H1 (cell line): ENCODE measurements at regions not wholly inside any gene's neighbourhood (a gene's known extent, or its start where the extent isn't known, plus 50 kb on each side); places are given as distances from the start of the nearest gene placed in this dataset.

ENCODE experiments used
- BCL11A ChIP-seq, 2 experiments: IDR thresholded peaks; one replicate each; pipeline ENCODE4 v1.6.1; 2011; ENCODE audit warnings: low read depth in 2 of 2, low read length in 2 of 2, mild to moderate bottlenecking in 2 of 2
- CHD2 ChIP-seq: IDR thresholded peaks from 2 replicates; pipeline ENCODE4 v1.6.1; 2012; ENCODE audit warnings: low read length, improper control_type of control experiment
- E2F6 ChIP-seq: IDR thresholded peaks from 2 replicates; pipeline ENCODE4 v1.6.1; 2012; ENCODE audit warnings: inconsistent platforms
- EZH2 ChIP-seq: fragments of 200-600 bp; sonication (generic); IDR thresholded peaks from 2 replicates; pipeline ENCODE4 v1.7.1; 2012; ENCODE audit warnings: low read depth, mild to moderate bottlenecking, moderate library complexity, low read length, inconsistent platforms; ENCODE audit not compliant: severe bottlenecking
- GABPA ChIP-seq: IDR thresholded peaks from 2 replicates; pipeline ENCODE4 v1.6.1; 2011; ENCODE audit warnings: mild to moderate bottlenecking, low read length, moderate library complexity, borderline replicate concordance; ENCODE audit not compliant: insufficient read depth
- POLR2A ChIP-seq, 2 experiments: IDR thresholded peaks; 1 replicate in 1 of 2; 2 replicates in 1 of 2; pipeline ENCODE4 v1.6.1; 2011; ENCODE audit warnings: low read depth in 2 of 2, low read length in 2 of 2, mild to moderate bottlenecking in 2 of 2; ENCODE audit errors: control extremely low read depth in 1 of 2
- POLR2AphosphoS5 ChIP-seq: IDR thresholded peaks from 2 replicates; pipeline ENCODE4 v1.6.1; 2011; ENCODE audit warnings: low read depth, low read length
- RAD21 ChIP-seq, 2 experiments: IDR thresholded peaks in 1 of 2; conservative IDR thresholded peaks in 1 of 2; 2 replicates each; pipeline ENCODE4 v1.6.1; 2011; ENCODE audit warnings: low read depth in 2 of 2, low read length in 2 of 2, improper control_type of control experiment in 1 of 2, inconsistent platforms in 1 of 2, mild to moderate bottlenecking in 1 of 2, moderate library complexity in 1 of 2
- SP1 ChIP-seq: IDR thresholded peaks from 2 replicates; pipeline ENCODE4 v1.6.1; 2011; ENCODE audit warnings: low read depth, low read length
- TCF12 ChIP-seq: IDR thresholded peaks from 2 replicates; pipeline ENCODE4 v1.6.1; 2011; ENCODE audit warnings: low read depth, mild to moderate bottlenecking, low read length
- TF ChIP-seq, protein P1 (sequence below), 3 experiments: IDR thresholded peaks; 1 replicate in 2 of 3; 2 replicates in 1 of 3; pipeline versions ENCODE4 v1.5.1 to v1.6.1; 2011; ENCODE audit warnings: low read length in 3 of 3, mild to moderate bottlenecking in 3 of 3, inconsistent platforms in 2 of 3, low read depth in 1 of 3, moderate library complexity in 1 of 3; ENCODE audit not compliant: insufficient read depth in 1 of 3; ENCODE audit errors: control extremely low read depth in 1 of 3

- TF ChIP-seq POLR2A (IDR thresholded peaks at IDR 0.05; ENCODE audit: control extremely low read depth in 1 of 2, low read depth in 2 of 2, low read length in 2 of 2) (no peak), CHD2 (no peak), RAD21 (IDR thresholded peaks at IDR 0.05 in 1 of 2, conservative IDR thresholded peaks at IDR 0.05 in 1 of 2; ENCODE audit: low read depth in 2 of 2, low read length in 2 of 2) (peak; percentile 0 to 9; a peak in 1 of 4 replicates), TCF12 (no peak), SP1 (no peak), BCL11A (IDR thresholded peaks at IDR 0.05; ENCODE audit: low read depth in 2 of 2, low read length in 2 of 2) (no peak), E2F6 (no peak), POLR2AphosphoS5 (no peak), EZH2 (no peak), GABPA (no peak)
- TF ChIP-seq, protein P1, sequence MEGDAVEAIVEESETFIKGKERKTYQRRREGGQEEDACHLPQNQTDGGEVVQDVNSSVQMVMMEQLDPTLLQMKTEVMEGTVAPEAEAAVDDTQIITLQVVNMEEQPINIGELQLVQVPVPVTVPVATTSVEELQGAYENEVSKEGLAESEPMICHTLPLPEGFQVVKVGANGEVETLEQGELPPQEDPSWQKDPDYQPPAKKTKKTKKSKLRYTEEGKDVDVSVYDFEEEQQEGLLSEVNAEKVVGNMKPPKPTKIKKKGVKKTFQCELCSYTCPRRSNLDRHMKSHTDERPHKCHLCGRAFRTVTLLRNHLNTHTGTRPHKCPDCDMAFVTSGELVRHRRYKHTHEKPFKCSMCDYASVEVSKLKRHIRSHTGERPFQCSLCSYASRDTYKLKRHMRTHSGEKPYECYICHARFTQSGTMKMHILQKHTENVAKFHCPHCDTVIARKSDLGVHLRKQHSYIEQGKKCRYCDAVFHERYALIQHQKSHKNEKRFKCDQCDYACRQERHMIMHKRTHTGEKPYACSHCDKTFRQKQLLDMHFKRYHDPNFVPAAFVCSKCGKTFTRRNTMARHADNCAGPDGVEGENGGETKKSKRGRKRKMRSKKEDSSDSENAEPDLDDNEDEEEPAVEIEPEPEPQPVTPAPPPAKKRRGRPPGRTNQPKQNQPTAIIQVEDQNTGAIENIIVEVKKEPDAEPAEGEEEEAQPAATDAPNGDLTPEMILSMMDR (IDR thresholded peaks at IDR 0.05; ENCODE audit: control extremely low read depth in 1 of 3, insufficient read depth in 1 of 3, low read depth in 1 of 3, low read length in 3 of 3) = 0 out of 4 replicates have a peak, but pooled peaks of 1 of the 3 experiments have one; percentile 2
These were observed 127.2 kb upstream of the ALX4 start for GRCh38 chr11:44437122-44437521.
